NCI-H1694 (cell line): ENCODE measurements at regions not wholly inside any gene's neighbourhood (a gene's known extent, or its start where the extent isn't known, plus 50 kb on each side); places are given as distances from the start of the nearest gene placed in this dataset.
"Not testable (repeated sequence)": the region's sequence is repeated elsewhere in the genome, so short reads cannot be mapped to it uniquely, and the experiment has no call there.

Experiments
- DNase-seq: peaks from one replicate; lab custom pipeline; 2025; lab: John Stamatoyannopoulos, UW

- not testable (repeated sequence) for DNase-seq
These were observed 51.0 kb upstream of the UBE2Q2 start for GRCh38 chr15:75792236-75792635.

GRCh38 chr15:75791337-75791713 is 51.9 kb upstream of the UBE2Q2 start:
- no peak for DNase-seq

DNA sequence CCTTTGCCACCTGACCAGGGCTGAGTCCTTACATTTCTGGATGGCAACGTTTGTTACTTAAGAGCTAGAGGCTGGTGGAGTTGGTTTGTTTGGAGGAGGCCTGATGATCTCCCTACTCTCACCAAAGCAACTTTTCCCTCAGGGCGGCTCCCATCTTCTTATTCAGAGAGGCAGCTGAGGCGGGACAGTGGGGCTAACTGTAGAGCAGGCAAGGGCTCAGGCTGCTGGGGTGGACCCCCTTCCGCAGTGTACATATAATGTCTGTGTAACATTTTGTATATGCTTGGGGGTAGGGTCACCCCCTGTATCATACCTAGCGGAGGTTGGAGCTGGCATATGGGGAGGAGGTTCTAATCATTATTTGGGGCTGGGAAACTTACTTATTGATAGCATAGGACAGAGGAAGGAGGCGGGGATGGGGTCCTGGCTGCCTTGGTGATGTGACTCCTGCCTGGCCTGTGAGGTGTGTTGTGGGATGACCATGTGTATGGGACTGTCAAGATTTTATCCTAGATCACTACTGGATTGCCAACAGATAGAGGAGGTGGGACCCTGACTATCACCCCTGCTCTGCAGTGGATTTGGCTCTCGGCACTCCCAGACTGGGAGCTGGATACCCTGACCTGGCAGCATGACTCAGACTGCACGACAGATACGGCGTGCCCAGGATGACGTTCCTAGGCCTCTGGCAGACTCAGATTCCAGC is 52.5 kb upstream of the UBE2Q2 start:
- no peak for DNase-seq

- peak; percentile 11 for DNase-seq
These were observed 56.7 kb upstream of the UBE2Q2 start for GRCh38 chr15:75786575-75786947.

GRCh38 chr15:75785771-75786574 is 57.3 kb upstream of the UBE2Q2 start:
- DNase-seq: peak; percentile 78

- DNase-seq: not testable (repeated sequence)
These were observed 58.5 kb upstream of the UBE2Q2 start for GRCh38 chr15:75784511-75785480.

DNA sequence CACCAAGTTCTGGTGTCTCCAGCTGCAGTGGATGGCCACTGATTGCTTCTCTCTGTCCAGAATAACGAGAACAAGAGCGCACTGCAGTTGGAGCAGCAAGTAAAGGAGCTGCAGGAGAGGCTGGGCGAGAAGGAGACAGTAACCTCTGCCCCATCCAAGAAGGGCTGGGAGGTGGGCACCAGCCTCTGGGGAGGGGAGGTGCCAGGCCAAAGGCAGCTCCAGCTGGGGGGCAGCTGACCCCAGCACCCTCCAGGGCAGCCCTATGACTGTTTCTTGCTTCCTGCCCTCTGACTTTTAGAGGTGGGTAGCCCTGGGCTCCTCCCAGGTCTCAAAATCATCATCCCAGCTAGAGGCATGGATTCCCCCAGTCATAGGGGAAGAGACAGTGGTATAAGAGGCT is 59.7 kb upstream of the UBE2Q2 start:
- not testable (repeated sequence) for DNase-seq

GRCh38 chr15:75782926-75783325 is 60.3 kb upstream of the UBE2Q2 start:
- no peak for DNase-seq

DNA sequence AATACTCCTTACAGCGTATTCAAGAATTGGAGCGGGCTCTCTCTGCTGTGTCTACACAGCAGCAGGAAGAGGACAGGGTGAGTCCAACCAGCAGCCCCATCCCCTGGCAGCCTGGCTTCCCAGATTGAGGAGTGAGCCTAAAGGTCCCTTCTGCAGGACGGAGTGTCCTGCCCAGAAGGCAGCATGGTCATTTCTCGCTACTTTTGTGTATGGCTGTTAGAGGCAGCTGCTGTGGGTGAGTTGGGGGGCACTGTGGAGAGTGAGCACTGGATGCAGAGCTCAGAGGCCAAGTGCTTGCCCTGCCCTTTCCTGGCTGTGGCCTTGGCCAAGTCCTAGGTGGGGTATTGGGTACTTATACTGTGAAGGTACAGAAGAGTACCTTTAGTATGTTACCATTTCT is 62.3 kb upstream of the UBE2Q2 start:
- not testable (repeated sequence) for DNase-seq

- no peak for DNase-seq
These were observed 63.7 kb upstream of the UBE2Q2 start for GRCh38 chr15:75779504-75779903.

DNA sequence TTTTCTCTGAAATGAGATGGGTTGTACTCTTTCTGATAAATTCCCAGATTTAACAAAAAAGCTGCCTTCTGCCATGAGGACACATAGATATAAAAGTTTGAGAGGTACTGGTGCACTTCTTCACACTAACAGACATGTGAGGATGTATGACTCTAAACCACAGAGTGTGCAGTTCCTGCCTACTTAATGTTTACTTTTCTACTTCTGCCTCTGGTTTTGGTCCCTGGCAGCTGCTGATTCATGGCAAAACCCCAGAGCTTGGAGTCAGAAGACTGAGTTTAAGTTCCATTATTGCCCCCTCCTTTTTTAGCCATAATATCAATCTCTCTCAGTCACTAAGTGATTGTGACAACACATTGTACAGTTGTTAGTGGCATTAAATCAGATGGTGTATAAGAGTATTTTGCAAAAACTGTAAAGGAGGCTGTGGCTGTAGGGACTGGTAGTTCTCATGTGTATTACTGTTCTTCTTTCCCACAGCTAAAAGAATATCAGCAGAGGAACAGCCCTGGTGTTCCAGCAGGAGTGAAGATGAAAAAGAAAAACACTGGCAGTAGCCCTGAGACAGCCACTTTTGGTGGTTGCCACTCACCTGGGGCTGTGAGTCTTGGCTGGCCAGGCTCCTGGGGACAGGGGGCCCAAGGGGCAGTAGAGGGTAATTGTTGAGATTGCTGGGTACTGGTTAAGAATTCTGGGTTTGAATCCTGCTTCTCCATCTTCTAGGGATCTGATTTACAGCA is 64.4 kb upstream of the CSPG4 start:
- DNase-seq: not testable (repeated sequence)

GRCh38 chr15:75776065-75776423 is 63.4 kb upstream of the CSPG4 start:
- no peak for DNase-seq

- DNase-seq: no peak
These were observed 62.8 kb upstream of the CSPG4 start for GRCh38 chr15:75775296-75776064.

DNA sequence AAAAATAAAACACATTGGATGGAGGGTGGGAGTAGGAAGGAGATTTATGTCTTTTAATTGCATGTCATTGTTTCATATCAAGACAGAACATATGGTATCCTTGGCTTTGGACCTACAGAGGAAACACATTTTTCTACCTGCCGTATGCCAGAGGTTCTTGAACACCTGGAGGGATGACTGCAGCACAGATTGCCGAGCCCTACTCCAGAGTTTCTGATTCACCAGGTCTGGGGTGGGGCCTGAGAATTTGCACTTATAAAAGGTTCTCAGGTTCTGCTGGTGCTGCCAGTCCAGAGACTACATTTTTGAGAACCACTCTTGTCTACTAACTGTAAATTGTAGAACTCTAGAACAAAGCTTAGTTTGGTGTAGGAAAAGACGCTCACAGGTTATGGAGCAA is 61.3 kb upstream of the CSPG4 start:
- not testable (repeated sequence) for DNase-seq

DNA sequence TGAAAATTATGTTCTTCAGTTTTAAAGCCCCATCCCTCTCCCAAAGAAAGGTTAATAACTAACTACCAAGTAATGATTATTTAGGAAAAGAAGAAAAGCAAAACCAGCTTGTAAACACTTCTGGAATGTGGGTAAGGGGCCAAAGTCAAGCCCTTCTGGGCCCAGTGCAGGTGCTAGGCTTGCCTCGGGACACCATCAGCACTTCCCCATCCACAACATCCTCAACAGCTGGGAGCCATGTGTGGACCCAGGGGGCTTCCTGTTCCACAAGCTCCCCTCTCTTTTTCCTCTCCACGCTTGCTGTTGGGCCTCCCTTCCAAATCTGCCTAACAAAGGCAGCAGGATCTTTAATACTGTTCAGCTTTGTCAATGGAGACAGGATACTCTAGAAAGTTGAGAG is 58.4 kb upstream of the CSPG4 start:
- DNase-seq: not testable (repeated sequence)

GRCh38 chr15:75770131-75770530 is 57.5 kb upstream of the CSPG4 start:
- DNase-seq: no peak

- DNase-seq: not testable (repeated sequence)
These were observed 55.9 kb upstream of the CSPG4 start for GRCh38 chr15:75768526-75768925.

DNA sequence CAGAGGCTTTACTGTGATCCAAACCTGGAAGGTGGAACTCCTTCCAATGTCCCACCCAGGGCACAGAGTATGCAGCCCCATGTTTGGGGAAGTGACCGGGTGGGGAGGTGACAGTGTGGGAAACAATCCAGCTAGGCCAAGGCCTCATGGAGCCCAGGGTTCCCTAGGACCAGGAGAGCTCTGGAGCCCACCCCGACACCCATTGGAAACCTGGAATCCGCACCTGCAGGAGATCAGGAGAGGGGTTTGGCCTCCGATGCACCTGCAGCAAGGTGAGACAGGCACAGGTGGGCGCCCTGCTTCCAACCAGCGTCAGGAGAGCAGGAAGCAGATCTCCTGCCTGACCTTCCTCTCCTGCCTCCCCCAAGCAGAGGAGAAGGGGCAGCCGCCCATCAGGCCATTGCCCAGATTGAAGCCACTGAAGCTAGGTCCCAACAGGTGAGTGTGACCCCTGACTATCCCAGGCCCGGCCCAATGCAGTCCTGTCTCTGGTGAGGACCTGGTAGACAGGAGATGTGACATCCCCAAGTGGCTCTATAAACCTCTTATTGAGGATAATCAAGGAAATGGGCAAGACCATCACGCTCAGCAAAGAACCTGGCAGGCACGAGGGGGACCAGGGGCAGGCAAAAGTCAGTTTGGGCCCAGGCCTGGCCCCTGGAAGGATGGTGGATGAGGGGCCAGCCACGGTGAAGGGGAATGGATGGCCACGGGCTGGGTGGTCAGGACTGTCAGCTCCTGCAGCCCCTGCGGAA is 53.1 kb upstream of the CSPG4 start:
- DNase-seq: not testable (repeated sequence)

DNA sequence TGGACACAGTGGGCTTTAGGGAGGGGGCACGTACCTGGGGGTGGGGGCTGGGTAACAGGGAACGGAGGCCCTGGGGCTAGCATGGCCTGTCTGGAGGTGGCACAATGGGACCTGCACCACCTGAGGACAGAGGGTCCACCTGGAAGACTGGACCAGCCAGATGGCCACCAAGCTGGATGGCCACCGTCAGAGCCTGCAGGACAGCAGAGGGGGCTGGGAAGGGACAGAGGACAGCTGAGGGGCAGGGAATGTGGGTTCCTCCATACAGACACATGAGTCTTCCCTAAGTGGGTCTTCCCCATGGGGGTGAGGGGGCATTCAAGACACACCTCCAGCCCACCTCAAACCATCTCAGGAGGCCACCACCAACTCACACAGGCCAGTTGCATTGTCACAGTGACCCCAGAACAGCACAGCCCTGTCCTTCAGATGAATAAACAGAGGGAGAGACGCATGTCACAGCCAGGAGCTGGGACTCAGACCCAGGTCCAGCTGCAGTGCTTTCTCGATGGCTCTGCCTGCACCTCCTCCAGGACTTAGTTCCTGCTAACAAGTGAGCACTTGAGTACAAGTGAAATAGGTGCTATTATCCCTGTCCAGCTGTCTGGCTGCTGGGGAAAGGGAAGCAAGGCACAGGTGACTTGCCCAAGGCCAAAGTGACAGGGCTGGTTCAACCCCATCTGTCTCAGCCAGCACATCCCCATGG is 52.4 kb upstream of the CSPG4 start:
- not testable (repeated sequence) for DNase-seq
